ENCODE measurements at regions not wholly inside any gene's neighbourhood (a gene's known extent, or its start where the extent isn't known, plus 50 kb on each side); places are given as distances from the start of the nearest gene placed in this dataset.

DNA sequence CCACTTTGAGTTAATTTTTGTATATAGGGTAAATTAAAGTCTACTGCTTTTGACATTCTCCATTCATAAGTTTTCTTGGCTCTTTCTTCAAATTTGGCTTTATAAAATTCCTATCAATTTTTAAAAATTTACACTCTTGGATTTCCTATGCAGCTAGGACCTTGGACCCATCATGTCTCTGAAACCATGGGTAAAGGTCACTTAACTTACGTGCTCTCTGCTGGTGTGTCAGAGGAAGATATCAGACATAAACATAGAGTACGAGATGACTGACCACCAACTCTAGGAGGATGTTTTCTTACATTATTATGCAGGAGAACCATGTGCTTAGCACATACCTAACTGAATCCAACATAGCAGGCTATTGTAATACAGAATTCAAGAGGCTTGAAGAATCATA is 62.5 kb upstream of the C1GALT1C1 start:
- no peak for DNase-seq (ENCODE audit: low read depth)

DNA sequence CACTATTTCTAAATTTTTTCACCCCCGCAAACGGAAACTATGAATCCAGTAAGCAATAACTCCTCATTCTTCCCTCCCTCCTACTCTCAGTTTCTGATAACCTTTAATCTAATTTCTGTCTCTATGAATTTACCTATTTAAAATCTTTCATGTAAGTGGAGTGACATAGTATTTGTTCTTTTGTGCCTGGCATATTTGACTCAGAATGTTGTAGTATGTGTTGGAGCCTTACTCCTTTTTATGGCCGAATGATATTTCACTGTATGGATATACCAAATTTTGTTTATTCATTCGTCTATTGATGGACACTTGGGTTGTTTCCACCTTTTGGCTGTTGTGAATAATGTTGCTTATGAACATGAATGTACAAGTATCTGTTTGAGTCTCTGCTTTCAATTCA is 61.1 kb upstream of the C1GALT1C1 start:
- DNase-seq (ENCODE audit: low read depth) = no peak

DNA sequence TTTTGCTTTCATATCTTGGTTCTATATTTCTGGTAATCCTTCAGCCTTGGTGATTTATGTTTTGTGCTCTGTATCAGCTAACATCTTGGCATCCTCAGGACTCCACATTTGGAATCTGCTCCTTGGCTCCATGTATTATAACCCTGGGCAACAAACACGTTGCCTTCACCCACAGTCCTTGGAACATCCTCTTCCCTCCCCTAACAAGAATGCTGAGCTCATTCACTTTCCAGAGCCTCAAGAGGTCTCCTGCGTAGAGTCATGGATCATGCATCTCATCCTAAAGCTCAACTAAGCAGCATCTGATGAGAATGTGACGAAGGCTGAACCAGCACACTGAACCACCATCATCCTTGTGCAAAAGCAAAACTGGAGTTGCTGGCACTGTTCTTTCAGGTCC is 60.5 kb upstream of the C1GALT1C1 start:
- DNase-seq (ENCODE audit: low read depth) = no peak

DNA sequence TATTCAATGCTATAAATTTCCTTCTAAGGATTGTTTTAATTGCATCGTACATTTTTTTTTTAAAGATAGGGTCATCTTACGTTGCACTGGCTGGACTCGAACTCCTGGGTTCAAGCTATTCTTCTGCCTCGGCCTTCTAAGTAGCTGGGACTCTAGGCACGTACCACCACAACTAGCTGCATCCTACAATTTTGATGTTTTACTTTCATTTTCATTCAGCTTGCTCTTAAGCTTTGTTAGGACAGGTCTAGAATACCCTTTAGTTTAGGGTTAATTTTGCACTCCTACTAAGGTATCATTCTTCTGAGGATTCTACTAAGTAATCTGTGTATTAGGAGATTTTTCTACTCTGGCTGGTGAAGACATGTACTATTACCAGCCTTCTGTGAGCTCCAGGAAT is 50.2 kb upstream of the C1GALT1C1 start:
- no peak for DNase-seq (ENCODE audit: low read depth)

Data from CMK (cell line).